ENCODE measurements at regions not wholly inside any gene's neighbourhood (a gene's known extent, or its start where the extent isn't known, plus 50 kb on each side); places are given as distances from the start of the nearest gene placed in this dataset.

DNA sequence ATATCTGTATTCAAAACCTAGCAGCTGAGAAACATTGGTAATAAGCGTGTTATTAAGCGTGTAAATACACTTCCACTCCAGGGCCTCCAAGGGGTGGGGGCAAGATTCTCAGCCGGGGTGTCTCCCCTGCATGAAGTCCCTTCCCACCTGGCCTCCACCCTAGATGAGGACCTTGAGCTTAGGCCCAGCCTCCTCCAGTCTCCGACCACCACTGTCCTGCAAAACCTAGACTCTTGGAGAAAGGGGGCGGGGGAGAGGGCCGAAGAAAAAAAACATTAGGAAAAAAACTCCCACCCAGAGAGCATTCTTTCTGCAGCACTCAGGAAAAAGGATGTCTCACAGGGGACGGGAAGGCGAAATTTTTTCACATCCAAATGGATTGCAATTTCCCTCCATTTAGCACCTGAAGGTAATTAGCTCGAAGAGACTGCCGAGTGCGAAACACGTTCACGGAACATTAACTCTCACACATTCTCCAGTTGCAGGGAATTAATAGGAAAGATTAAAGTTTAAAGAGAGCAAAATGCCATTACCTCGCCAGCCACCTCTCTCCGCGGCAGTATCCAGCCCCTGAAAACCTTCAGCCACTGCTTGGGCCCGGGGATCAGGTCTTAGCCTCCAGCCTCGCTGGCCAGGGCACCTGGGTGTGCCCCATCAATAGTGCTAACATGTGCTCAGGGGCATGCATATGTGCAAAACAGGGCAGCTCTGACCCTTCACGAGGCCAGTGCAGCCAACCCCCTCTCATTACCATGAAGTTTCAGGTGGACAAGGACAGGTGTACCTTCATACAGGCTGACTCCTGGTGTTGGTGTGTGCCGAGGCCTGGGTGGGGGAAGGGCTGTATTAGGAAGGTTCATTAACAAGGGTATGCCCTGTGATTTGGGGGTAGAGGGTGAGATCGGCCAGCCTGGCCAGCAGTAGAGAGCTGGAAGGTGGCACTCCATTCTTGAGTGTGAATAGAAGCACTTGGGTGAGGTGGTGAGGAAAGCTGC lies 77.2 kb downstream of the HIF1AN start:
- WGBS: 44% methylated on average over 21 of the region's 21 CpGs
- no peak overlapping the region for H3K27ac ChIP-seq (ENCODE audit: low read depth)
- no peak overlapping the region for H3K4me3 ChIP-seq (ENCODE audit: low read depth, low read length)
- no peaks in the 10 kb centered on the region for H3K36me3 ChIP-seq (ENCODE audit: insufficient read depth)
- no peak for DNase-seq (ENCODE audit: extremely low spot score)
- no peaks in the 10 kb centered on the region for H3K4me1 ChIP-seq (ENCODE audit: insufficient read depth)

GRCh38 chr10:100613846-100614245 lies 78.1 kb downstream of the HIF1AN start:
- no peak overlapping the region for H3K27ac ChIP-seq (ENCODE audit: low read depth)
- WGBS: 76% methylated on average over 8 of the region's 8 CpGs
- H3K36me3 ChIP-seq (ENCODE audit: insufficient read depth): no peaks in the 10 kb centered on the region
- DNase-seq (ENCODE audit: extremely low spot score): no peak
- no peaks in the 10 kb centered on the region for H3K4me1 ChIP-seq (ENCODE audit: insufficient read depth)
- H3K4me3 ChIP-seq (ENCODE audit: low read depth, low read length): no peak overlapping the region

DNA sequence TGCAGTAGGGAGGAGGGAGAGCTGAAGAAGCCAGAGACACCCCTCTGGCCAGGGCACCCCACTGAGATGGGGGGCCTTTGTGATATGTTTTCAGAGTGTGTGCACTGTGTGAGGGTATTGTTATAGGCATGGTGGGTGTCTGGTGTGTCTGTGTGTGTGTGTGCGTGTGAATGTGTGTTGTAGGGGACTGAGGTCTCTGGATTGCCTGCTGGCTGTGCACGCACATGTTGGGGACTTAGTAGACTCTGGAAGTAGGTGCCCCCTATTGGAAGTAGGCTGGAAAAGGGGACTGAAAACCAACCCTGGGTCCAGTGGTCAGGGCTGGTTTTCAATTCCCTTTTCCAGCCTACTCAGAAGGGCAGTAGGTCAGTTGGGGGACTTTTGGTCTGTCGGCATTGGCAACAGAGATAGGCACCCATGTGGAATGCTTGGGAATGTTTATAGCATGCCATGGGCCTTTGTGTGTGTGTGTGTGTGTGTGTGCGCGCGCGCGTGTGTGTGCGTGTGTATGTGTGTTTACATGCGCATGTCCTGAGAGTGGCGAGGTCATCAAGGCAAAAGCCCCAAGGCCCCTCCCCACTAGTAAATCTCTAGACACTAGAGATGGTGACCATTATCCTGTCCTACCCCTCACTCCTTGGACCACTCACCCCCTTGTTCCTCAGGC lies 78.8 kb downstream of the HIF1AN start:
- Histone ChIP-seq H3K36me3 (ENCODE audit: insufficient read depth) (no peaks in the 10 kb centered on the region), H3K4me3 (ENCODE audit: low read depth, low read length) (no peak overlapping the region), H3K4me1 (ENCODE audit: insufficient read depth) (no peaks in the 10 kb centered on the region), H3K27ac (ENCODE audit: low read depth) (no peak overlapping the region)
- DNase-seq (ENCODE audit: extremely low spot score): no peak
- WGBS: 70% methylated on average over 11 of the region's 11 CpGs

- H3K27ac ChIP-seq (ENCODE audit: low read depth): no peak overlapping the region
- WGBS: 81% methylated on average over 10 of the region's 10 CpGs
- H3K4me3 ChIP-seq (ENCODE audit: low read depth, low read length): no peak overlapping the region
- H3K4me1 ChIP-seq (ENCODE audit: insufficient read depth): no peaks in the 10 kb centered on the region
- no peak for DNase-seq (ENCODE audit: extremely low spot score)
- no peaks in the 10 kb centered on the region for H3K36me3 ChIP-seq (ENCODE audit: insufficient read depth)
These were observed 79.5 kb downstream of the HIF1AN start for GRCh38 chr10:100615241-100615640.

DNA sequence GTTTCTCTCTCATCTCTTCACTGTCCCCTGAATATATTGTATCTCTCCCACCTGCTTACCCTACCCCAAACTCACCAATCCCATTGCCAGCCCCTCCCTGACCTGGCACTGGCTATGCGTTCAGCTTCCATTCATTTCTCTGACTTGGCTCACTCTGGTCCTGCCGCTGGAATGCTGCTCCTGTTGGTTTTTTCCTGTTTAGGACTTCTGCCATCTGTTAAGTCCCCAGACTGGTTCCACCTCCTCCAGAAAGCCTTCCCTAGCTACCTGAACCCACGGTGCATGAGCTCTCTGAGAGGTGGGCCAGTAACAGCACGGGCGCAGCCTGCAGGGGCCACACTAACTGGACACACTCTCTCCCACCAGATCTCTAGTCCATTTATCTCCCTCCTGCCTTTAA lies 80.2 kb downstream of the HIF1AN start:
- Histone ChIP-seq H3K36me3 (ENCODE audit: insufficient read depth) (no peaks in the 10 kb centered on the region), H3K4me3 (ENCODE audit: low read depth, low read length) (no peak overlapping the region), H3K27ac (ENCODE audit: low read depth) (no peak overlapping the region), H3K4me1 (ENCODE audit: insufficient read depth) (no peaks in the 10 kb centered on the region)
- DNase-seq (ENCODE audit: extremely low spot score): no peak
- 60% methylated on average over 5 of the region's 5 CpGs for WGBS

- H3K4me1 ChIP-seq (ENCODE audit: insufficient read depth): no peaks in the 10 kb centered on the region
- WGBS: 80% methylated on average over 11 of the region's 11 CpGs
These were observed 82.4 kb downstream of the HIF1AN start for GRCh38 chr10:100618091-100618615.

DNA sequence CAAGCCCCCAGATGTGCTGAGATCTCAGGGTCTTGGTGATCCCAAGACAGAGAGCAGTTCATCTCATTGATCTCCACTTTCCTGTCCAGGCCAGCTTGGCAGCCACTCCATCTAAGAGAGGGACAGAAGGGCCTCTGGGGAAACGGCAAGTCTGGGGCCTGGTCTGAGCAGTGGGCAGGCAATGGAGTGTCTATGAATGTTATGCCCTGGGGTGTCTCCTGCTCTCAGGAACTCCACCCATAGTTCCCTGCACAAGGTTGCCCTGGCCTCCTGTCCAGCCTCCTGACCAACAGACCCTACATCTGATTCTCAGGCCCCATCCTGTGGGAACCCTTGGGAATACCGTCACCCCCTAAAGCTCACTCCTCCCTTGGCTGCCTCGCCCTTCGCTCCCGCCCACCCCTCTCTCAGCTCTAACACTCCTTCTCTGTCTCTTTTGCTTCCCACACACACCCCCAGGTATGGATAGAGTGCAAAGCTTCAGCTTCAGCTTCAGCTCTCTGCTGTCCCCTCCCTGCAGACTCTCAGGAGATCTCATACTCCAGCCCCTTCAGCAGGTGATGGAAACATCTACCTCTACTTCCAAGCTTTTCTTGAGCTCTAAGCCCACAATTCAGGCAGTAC lies 83.0 kb downstream of the HIF1AN start:
- Histone ChIP-seq H3K4me3 (ENCODE audit: low read depth, low read length) (no peak overlapping the region), H3K27ac (ENCODE audit: low read depth) (no peak overlapping the region), H3K4me1 (ENCODE audit: insufficient read depth) (no peaks in the 10 kb centered on the region), H3K36me3 (ENCODE audit: insufficient read depth) (no peaks in the 10 kb centered on the region)
- WGBS: 62% methylated on average over 5 of the region's 5 CpGs
- no peak for DNase-seq (ENCODE audit: extremely low spot score)

More at GRCh38 chr10:100618091-100618615, 82.4 kb downstream of the HIF1AN start:
- no peak overlapping the region for H3K4me3 ChIP-seq (ENCODE audit: low read depth, low read length)
- DNase-seq (ENCODE audit: extremely low spot score): no peak
- H3K36me3 ChIP-seq (ENCODE audit: insufficient read depth): no peaks in the 10 kb centered on the region
- H3K27ac ChIP-seq (ENCODE audit: low read depth): no peak overlapping the region

DNA sequence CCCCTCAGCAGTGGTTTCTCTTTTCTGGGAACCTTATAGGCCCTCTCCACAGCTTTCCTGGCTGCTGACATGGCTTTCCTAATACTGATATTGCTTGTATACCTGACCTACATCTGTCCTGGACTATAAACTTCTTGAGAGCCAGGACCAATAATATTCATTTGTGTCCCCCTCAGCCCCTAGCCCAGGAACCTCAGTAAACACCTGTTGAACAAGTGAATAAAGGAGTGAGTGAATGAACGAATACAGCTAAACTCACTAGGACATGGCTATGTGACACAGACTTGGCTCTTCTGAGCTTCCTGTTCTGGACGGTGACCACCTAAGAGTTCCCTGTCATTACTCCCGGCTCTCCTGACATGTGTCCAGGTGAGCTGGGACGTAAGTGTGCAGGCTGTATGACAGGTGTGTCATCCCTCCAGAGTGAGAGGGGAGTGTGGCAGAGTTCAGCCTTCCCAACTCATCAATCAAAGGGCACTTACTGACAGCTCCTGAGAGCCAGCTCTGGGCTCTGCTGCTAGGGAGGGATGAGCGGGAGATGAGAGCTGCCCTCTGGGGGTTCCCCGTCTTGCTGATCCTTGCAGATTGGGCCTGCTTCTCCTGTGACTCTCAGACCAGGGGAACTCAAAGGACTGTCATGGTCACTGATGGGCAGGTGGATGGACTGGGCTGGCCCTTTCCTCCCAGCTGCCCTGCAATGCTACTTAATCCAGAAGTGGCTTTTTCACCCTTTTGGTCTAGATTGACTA lies 84.5 kb downstream of the HIF1AN start:
- WGBS: 75% methylated on average over 6 of the region's 6 CpGs
- no peak for DNase-seq (ENCODE audit: extremely low spot score)

DNA sequence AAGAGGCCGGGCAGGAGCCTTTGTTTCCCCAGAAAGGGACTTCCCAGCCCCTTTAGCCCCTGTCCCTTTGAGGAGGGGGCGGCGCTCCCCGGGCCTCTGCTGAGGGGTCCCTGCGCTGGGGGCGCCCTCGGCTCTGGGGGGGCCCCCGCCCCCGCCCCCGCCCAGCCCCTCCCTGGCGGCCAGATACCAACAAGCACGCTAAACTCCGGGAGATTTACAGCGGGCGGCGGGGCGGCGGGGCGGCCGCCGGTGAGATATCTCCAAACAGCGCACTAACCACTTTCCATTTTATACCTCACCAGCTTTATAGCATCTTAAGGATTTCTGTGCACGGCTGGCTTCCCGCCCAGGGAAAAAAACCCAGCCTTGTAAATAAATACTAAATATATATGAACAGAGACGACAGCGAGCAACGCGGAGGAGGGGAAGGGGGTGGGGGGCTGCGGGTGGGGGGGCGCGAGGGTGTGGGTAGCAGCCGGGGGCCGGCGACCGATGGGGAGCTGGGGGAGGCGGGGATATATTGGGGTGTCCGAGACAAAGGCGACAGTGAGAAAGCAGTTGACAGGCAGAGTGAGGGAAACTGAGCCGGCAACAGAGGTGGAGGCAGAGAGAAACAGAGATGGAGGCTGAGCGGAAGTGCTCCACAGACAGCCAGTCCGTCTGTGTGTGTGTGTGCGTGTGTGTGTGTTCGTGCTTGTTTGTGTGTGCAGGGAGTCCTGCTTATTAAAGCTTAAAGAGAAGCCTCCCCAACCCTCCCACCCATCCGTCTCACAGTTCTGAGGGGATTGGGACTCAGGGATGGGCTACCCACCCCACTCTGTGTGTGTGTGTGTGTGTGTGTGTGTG lies 85.8 kb downstream of the HIF1AN start:
- WGBS: 9% methylated on average over 44 of the region's 44 CpGs

More for the DNA sequence above, 84.5 kb downstream of the HIF1AN start:
- no peaks in the 10 kb centered on the region for H3K36me3 ChIP-seq (ENCODE audit: insufficient read depth)
- no peak overlapping the region for H3K27ac ChIP-seq (ENCODE audit: low read depth)
- no peaks in the 10 kb centered on the region for H3K4me1 ChIP-seq (ENCODE audit: insufficient read depth)
- no peak overlapping the region for H3K4me3 ChIP-seq (ENCODE audit: low read depth, low read length)

GRCh38 chr10:100622946-100623345 lies 87.2 kb downstream of the HIF1AN start:
- H3K36me3 ChIP-seq (ENCODE audit: insufficient read depth): no peaks in the 10 kb centered on the region
- no peak overlapping the region for H3K27ac ChIP-seq (ENCODE audit: low read depth)
- 70% methylated on average over 7 of the region's 7 CpGs for WGBS
- no peak overlapping the region for H3K4me3 ChIP-seq (ENCODE audit: low read depth, low read length)
- no peak for DNase-seq (ENCODE audit: extremely low spot score)
- no peaks in the 10 kb centered on the region for H3K4me1 ChIP-seq (ENCODE audit: insufficient read depth)

More for the DNA sequence above, 85.8 kb downstream of the HIF1AN start:
- no peak overlapping the region for H3K27ac ChIP-seq (ENCODE audit: low read depth)
- H3K4me3 ChIP-seq (ENCODE audit: low read depth, low read length): no peak overlapping the region
- H3K36me3 ChIP-seq (ENCODE audit: insufficient read depth): no peaks in the 10 kb centered on the region
- no peak for DNase-seq (ENCODE audit: extremely low spot score)
- H3K4me1 ChIP-seq (ENCODE audit: insufficient read depth): no peaks in the 10 kb centered on the region

DNA sequence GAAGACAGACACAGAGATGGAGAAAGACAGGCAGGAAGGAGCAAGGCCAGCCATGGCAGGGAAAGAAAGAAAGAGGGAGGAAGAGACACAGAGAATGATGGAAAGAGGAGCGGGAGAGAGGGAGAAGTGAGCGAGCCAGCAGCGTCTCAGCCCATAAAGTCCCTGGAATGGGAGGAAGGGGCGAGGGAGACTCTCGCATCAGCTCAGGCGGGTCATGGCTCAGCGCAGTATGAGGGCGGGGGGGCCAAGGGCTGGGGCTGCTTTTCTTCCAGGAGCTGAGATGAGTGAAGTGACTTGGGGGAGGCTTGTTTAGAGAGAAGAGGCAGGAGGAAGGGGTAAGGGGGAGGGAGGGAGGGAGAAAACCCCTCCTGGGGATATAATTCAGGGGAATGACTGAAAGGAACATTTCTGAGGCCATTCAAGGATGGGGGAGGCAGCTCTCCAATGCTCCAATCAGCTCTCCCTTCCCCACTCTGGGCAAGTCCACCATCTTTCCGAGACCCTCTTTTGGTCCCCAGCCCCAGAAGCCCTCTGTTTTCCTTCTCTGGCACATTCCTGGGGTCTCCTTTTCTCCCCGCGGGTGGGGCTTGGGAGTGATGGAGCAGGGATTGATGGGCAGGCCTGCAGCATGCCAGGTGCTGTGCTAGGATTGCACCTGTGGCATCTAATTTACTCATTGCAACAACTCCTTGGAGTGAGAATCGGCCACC lies 87.9 kb downstream of the HIF1AN start:
- no peaks in the 10 kb centered on the region for H3K4me1 ChIP-seq (ENCODE audit: insufficient read depth)
- no peak overlapping the region for H3K4me3 ChIP-seq (ENCODE audit: low read depth, low read length)
- no peak overlapping the region for H3K27ac ChIP-seq (ENCODE audit: low read depth)
- WGBS: 32% methylated on average over 12 of the region's 12 CpGs
- no peak for DNase-seq (ENCODE audit: extremely low spot score)
- no peaks in the 10 kb centered on the region for H3K36me3 ChIP-seq (ENCODE audit: insufficient read depth)

- Histone ChIP-seq H3K4me3 (ENCODE audit: low read depth, low read length) (no peak overlapping the region), H3K4me1 (ENCODE audit: insufficient read depth) (no peaks in the 10 kb centered on the region), H3K27ac (ENCODE audit: low read depth) (no peak overlapping the region), H3K36me3 (ENCODE audit: insufficient read depth) (no peaks in the 10 kb centered on the region)
- 67% methylated on average over 8 of the region's 8 CpGs for WGBS
- DNase-seq (ENCODE audit: extremely low spot score): no peak
These were observed 88.6 kb downstream of the HIF1AN start for GRCh38 chr10:100624298-100624697.

Measured in urinary bladder (tissue), 3 donors.